Fibroblast of the aortic adventitia (primary cell): ENCODE measurements at regions not wholly inside any gene's neighbourhood (a gene's known extent, or its start where the extent isn't known, plus 50 kb on each side); places are given as distances from the start of the nearest gene placed in this dataset.

Source experiments
- DNase-seq: peaks from one replicate; pipeline ENCODE4 v3.0.0-alpha.2; 2010; ENCODE audit warnings: low read depth
- H3K4me3 ChIP-seq: 2 replicates; pipeline ENCODE4 v1.5.1; 2011; ENCODE audit warnings: low read depth, mild to moderate bottlenecking, control low read depth, low read length, moderate library complexity
- TF ChIP-seq, protein P1 (sequence below): IDR thresholded peaks from 2 replicates; pipeline ENCODE4 v1.5.1; 2011; ENCODE audit warnings: mild to moderate bottlenecking, low read length, control low read depth, inconsistent platforms; ENCODE audit not compliant: insufficient read depth

DNA sequence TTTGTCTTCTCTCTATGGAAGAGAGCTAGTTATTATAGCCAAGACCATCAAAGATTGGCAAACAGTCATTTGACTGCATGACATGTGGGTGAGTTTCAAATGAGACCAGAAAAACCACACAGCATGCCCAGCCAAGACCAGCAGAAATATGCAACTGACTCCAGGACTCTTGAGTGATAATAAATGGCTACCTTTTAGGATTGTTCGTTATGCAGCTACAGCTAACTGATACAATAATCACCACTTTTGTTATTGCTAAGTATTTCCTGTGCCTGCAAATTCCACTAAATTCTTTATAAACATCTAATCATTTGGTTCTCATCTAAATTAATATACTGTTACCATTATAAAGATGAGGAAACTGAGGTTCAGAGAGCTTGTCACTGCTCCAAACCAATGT is 528.4 kb upstream of the TBX3 start:
- no peak for DNase-seq
- H3K4me3 ChIP-seq = no peak overlapping the region
- TF ChIP-seq, protein P1, sequence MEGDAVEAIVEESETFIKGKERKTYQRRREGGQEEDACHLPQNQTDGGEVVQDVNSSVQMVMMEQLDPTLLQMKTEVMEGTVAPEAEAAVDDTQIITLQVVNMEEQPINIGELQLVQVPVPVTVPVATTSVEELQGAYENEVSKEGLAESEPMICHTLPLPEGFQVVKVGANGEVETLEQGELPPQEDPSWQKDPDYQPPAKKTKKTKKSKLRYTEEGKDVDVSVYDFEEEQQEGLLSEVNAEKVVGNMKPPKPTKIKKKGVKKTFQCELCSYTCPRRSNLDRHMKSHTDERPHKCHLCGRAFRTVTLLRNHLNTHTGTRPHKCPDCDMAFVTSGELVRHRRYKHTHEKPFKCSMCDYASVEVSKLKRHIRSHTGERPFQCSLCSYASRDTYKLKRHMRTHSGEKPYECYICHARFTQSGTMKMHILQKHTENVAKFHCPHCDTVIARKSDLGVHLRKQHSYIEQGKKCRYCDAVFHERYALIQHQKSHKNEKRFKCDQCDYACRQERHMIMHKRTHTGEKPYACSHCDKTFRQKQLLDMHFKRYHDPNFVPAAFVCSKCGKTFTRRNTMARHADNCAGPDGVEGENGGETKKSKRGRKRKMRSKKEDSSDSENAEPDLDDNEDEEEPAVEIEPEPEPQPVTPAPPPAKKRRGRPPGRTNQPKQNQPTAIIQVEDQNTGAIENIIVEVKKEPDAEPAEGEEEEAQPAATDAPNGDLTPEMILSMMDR = no peak

DNA sequence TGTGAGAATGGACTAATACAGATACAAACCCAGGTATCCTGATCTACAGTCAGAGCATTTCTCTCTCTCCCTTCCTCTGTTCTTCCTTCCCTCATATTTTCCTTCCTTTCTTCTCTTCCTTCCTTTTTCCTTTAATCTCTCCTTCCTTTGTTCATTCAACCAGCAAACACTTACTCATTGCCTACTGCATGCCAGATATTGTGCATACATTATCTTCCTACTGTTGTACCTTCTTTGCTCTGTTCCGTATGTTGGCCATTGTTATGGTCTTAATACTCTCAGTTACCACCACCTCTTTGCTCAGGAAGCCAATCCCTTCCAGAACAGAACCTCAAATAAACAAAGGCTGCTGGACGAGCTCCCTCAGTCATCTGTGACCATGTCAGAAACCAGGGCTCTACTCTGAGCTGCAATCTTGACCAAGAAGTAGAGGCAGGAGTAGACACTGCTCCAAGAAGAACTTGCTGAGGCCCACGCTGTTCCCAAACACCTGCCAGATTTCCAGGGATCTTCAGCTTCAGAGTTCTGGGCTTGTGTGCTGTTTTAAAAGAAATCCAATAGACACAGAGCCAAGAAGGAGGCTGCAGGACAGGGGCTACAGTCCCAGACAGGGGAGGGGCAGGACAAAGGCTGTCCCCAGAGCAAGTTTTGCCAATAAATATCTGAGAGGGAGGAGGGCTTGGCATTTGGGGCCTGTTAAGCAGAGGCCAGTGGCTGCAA is 526.7 kb upstream of the TBX3 start:
- no peak overlapping the region for H3K4me3 ChIP-seq
- DNase-seq = no peak
- TF ChIP-seq, protein P1 = no peak

DNA sequence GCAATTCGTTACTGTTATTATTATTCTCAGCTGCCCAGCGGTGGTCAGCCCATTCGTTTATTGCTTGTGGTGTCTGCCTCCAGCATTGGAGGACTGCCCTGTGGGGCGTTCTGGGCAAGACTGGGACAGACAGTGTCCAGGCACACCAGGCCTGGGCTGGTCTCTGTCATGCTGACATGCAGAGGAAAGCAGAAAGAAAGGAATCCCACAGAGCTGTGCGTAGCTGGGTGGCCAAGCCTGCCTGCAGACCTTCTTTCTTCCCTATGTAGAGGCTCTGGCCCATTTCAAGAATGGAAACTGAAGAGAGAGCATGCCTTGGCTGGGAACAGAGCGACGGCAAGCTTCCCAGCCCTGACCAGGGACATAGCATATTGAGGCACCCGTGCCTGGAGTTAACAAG is 525.3 kb upstream of the TBX3 start:
- TF ChIP-seq, protein P1 = no peak
- no peak overlapping the region for H3K4me3 ChIP-seq
- DNase-seq = no peak

DNA sequence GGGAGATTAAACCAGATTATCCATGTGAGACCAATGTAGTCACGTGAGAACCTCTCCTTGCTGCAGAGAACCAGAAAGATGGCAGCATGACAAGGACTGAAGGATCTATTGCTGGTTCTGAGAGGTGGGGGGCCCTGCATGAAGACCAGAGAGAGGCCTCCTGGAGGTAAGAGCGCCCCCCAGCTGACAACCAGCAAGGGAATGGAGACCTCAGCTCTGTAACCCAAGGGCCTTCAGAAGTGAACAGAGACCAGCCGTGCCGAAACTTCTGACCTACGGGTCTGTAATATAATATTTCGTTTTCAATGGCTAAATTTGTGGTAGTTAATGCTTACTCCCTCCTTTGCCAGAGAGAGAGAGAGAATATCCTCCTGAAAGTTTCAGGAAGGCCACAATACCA is 524.1 kb upstream of the TBX3 start:
- TF ChIP-seq, protein P1 = no peak
- DNase-seq = no peak
- H3K4me3 ChIP-seq = no peak overlapping the region

DNA sequence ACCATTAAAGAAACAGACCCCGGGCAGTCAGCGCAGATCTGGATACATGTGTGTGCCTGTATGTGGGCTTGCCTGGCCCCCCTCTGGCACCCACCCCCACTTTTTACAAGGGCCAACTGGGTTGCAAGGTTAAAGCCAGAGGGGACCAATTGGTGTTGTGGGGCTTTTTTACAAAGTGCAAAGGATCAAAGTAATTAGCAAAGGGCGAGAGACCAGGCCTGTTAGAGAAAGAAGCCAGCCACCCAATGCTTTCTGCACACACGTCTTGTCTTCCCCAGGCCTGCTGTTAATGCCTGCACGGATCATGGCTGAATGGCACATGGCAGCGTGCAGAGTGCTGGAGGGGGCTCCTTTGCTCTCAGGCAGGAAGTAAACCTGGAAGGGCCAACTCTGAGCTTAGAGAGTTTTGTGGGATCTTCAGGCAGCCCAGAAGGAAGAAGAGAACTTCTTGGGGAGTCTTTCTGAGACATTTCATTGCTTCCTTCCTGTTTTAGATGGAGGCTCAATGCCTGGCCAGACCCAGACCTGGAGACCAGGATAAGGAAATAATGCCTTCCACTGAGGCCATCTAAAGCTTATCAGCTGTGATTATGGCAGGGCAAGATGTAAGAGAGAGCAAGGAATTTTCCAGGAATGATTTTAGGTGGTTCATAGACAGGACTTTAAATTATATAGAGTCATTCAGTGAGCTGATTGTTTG is 523.4 kb upstream of the TBX3 start:
- no peak for DNase-seq
- TF ChIP-seq, protein P1 = no peak
- no peak overlapping the region for H3K4me3 ChIP-seq

DNA sequence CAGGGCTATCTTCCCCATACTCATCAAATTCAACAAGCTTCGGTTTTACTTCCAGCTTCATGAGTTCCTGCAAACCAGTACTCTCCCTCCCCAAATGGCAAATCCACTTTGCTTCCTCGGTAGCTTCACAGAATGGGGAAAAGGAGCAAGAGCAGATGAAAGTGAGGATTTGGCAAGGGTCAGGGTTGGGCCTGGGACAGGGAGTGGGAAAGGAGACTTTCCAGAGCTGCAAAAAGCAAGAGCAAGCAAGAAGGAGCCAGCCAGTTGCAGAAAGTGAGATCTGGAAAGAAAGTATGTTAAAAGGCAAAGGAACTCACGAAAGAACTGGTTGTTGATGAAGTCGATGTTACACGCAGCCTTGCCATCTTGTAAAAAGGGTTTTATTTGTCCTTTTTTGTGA is 522.8 kb upstream of the TBX3 start:
- DNase-seq = no peak
- no peak overlapping the region for H3K4me3 ChIP-seq
- TF ChIP-seq, protein P1 = no peak
